ENCODE measurements at regions not wholly inside any gene's neighbourhood (a gene's known extent, or its start where the extent isn't known, plus 50 kb on each side); places are given as distances from the start of the nearest gene placed in this dataset.

- Mint-ChIP-seq H3K4me1 (ENCODE audit: low read depth) (no peaks in the 10 kb centered on the region), H3K36me3 (ENCODE audit: low read depth) (no peaks in the 10 kb centered on the region), H3K27ac (no peak overlapping the region), H3K4me3 (no peak overlapping the region), H3K27me3 (ENCODE audit: insufficient read depth) (no peaks in the 10 kb centered on the region; the same call in 1 of the 2 replicates), H3K9me3 (no peaks in the 10 kb centered on the region)
- no peak for TF ChIP-seq CTCF (IDR thresholded peaks at IDR 0.05)
- DNase-seq = no peak
These were observed 154.1 kb upstream of the PPP3CA start for GRCh38 chr4:101501421-101501820.

- H3K27me3 Mint-ChIP-seq (ENCODE audit: insufficient read depth) = no peaks in the 10 kb centered on the region; the same call in 1 of the 2 replicates
- TF ChIP-seq CTCF (IDR thresholded peaks at IDR 0.05) = no peak
- H3K27ac Mint-ChIP-seq = no peak overlapping the region
- no peaks in the 10 kb centered on the region for H3K4me1 Mint-ChIP-seq (ENCODE audit: low read depth)
- no peak overlapping the region for H3K4me3 Mint-ChIP-seq
- H3K9me3 Mint-ChIP-seq = no peaks in the 10 kb centered on the region
- no peak for DNase-seq
- H3K36me3 Mint-ChIP-seq (ENCODE audit: low read depth) = no peaks in the 10 kb centered on the region
These were observed 153.4 kb upstream of the PPP3CA start for GRCh38 chr4:101500742-101501141.

- Mint-ChIP-seq H3K4me3 (no peak overlapping the region), H3K4me1 (ENCODE audit: low read depth) (no peaks in the 10 kb centered on the region), H3K9me3 (no peaks in the 10 kb centered on the region; the same call in 1 of the 2 replicates), H3K27me3 (ENCODE audit: insufficient read depth) (peaks cover 5% of the 10 kb centered on the region; the same call in 1 of the 2 replicates), H3K36me3 (ENCODE audit: low read depth) (no peaks in the 10 kb centered on the region), H3K27ac (no peak overlapping the region)
- no peak for DNase-seq
- no peak for TF ChIP-seq CTCF (IDR thresholded peaks at IDR 0.05)
These were observed 127.9 kb upstream of the PPP3CA start for GRCh38 chr4:101475246-101475645.

- peaks cover 5% of the 10 kb centered on the region for H3K27me3 Mint-ChIP-seq (ENCODE audit: insufficient read depth)
- no peaks in the 10 kb centered on the region for H3K9me3 Mint-ChIP-seq
- no peak for TF ChIP-seq CTCF (IDR thresholded peaks at IDR 0.05)
- no peaks in the 10 kb centered on the region for H3K4me1 Mint-ChIP-seq (ENCODE audit: low read depth)
- H3K4me3 Mint-ChIP-seq = no peak overlapping the region
- no peaks in the 10 kb centered on the region for H3K36me3 Mint-ChIP-seq (ENCODE audit: low read depth)
- DNase-seq = no peak
- no peak overlapping the region for H3K27ac Mint-ChIP-seq
These were observed 123.9 kb upstream of the PPP3CA start for GRCh38 chr4:101471201-101471600.

GRCh38 chr4:101464596-101464995, 117.3 kb upstream of the PPP3CA start:
- H3K4me3 Mint-ChIP-seq = no peak overlapping the region
- no peak for TF ChIP-seq CTCF (IDR thresholded peaks at IDR 0.05)
- peaks cover 4% of the 10 kb centered on the region for H3K27me3 Mint-ChIP-seq (ENCODE audit: insufficient read depth)
- H3K4me1 Mint-ChIP-seq (ENCODE audit: low read depth) = no peaks in the 10 kb centered on the region
- 0 out of 2 replicates have a peak, but pooled peaks cover 3% of the 10 kb centered on the region for H3K9me3 Mint-ChIP-seq
- no peaks in the 10 kb centered on the region for H3K36me3 Mint-ChIP-seq (ENCODE audit: low read depth)
- no peak for DNase-seq
- H3K27ac Mint-ChIP-seq = no peak overlapping the region

GRCh38 chr4:101458914-101459313, 111.6 kb upstream of the PPP3CA start:
- H3K27ac Mint-ChIP-seq = no peak overlapping the region
- H3K4me1 Mint-ChIP-seq (ENCODE audit: low read depth) = no peaks in the 10 kb centered on the region
- peaks cover 8% of the 10 kb centered on the region; the same call in 1 of the 2 replicates for H3K9me3 Mint-ChIP-seq
- H3K36me3 Mint-ChIP-seq (ENCODE audit: low read depth) = no peaks in the 10 kb centered on the region
- peaks cover 4% of the 10 kb centered on the region for H3K27me3 Mint-ChIP-seq (ENCODE audit: insufficient read depth)
- TF ChIP-seq CTCF (IDR thresholded peaks at IDR 0.05) = no peak
- H3K4me3 Mint-ChIP-seq = no peak overlapping the region
- no peak for DNase-seq

Data from HFFc6 (cell line).